Ovary (tissue), 7 donors: ENCODE measurements at regions not wholly inside any gene's neighbourhood (a gene's known extent, or its start where the extent isn't known, plus 50 kb on each side); places are given as distances from the start of the nearest gene placed in this dataset.
A peak's percentile ranks its signal among the peaks of the same experiment; 100 is the strongest.

ENCODE experiments used
- DNase-seq, 5 donors: peaks; one replicate each; pipeline ENCODE4 v3.0.0-alpha.2; 2019 to 2020
- H3K27ac ChIP-seq, 2 donors: fragments of 200-600 bp; one replicate each; pipeline versions ENCODE4 v1.5.1 to v1.8.0; 2019 to 2022
- H3K27me3 ChIP-seq: fragments of 200-600 bp; one replicate; pipeline ENCODE4 v1.8.0; 2022
- H3K36me3 ChIP-seq: fragments of 200-600 bp; sonication (generic); one replicate; pipeline ENCODE4 v1.5.1; 2019
- H3K4me1 ChIP-seq: one replicate; pipeline ENCODE4 v1.8.1; 2013; ENCODE audit warnings: mild to moderate bottlenecking, moderate library complexity; ENCODE audit not compliant: insufficient read depth
- H3K4me3 ChIP-seq: fragments of 200-600 bp; sonication (generic); one replicate; pipeline ENCODE4 v1.5.1; 2017
- H3K9me3 ChIP-seq, 2 donors: fragments of 200-600 bp in 1 of 2; sonication (generic) in 1 of 2; one replicate each; pipeline versions ENCODE4 v1.5.1 to v1.8.1; 2013 to 2019; ENCODE audit warnings: mild to moderate bottlenecking in 1 of 2, moderate library complexity in 1 of 2
- CTCF ChIP-seq, 3 donors: fragments of 450-650 bp in 2 of 3; fragments of 200-600 bp in 1 of 3; IDR thresholded peaks; one replicate each; pipeline versions ENCODE4 v1.5.1 to v1.8.0; 2016 to 2022; ENCODE audit warnings: antibody characterized with exemption in 3 of 3, mild to moderate bottlenecking in 1 of 3
- EP300 ChIP-seq: sonication (generic); formaldehyde crosslinking; IDR thresholded peaks from one replicate; pipeline ENCODE4 v1.6.1; 2017; ENCODE audit warnings: antibody characterized with exemption
- POLR2A ChIP-seq: fragments of 450-650 bp; IDR thresholded peaks from one replicate; pipeline ENCODE4 v1.6.1; 2017; ENCODE audit warnings: antibody characterized with exemption, mild to moderate bottlenecking, moderate library complexity
- WGBS, 3 donors: extraction: QIAGEN DNeasy Blood & Tissue Kit in 1 of 3; methylation state at CpG; one replicate each; pipeline versions ENCODE4 v1.1.5 to v1.1.7; 2013 to 2017; 5-methylcytosine and 5-hydroxymethylcytosine counted together
- intact Hi-C, 4 donors: fragments of 100-400 bp; cut with DNase I; formaldehyde crosslinking; loops; one replicate each; pipeline versions ENCODE4 v1.11.0 to v1.15.1; 2022 to 2023
- donor health status: DM: no; HTN: no; CAD: no; lungs with moderate emphysema.
- donor health status: DM: no; HTN: no; CAD: no.
- donor health status: Bipolar disorder and iron deficiency.
- donor health status: DM: no; HTN: no; CAD: no.
- donor health status: DM: yes; HTN: yes; CAD: no.

- WGBS, 3 donors: 50 to 77% (median 61%) methylated on average over 8 to 9 of the region's 9 CpGs
- no peak overlapping the region for H3K4me3 ChIP-seq
- intact Hi-C loops: no loop called here
- H3K4me1 ChIP-seq: peaks cover 2% of the 10 kb centered on the region
- DNase-seq: no peak
- TF ChIP-seq EP300: no peak
- no peak for TF ChIP-seq CTCF (IDR thresholded peaks at IDR 0.05)
- no peak for TF ChIP-seq POLR2A
- no peaks in the 10 kb centered on the region for H3K36me3 ChIP-seq
- H3K9me3 ChIP-seq: no peaks in the 10 kb centered on the region
- H3K27me3 ChIP-seq: no peaks in the 10 kb centered on the region
- H3K27ac ChIP-seq: no peak overlapping the region
Observed at GRCh38 chr2:9737053-9737875, 106.0 kb upstream of the TAF1B start.

GRCh38 chr2:9738062-9738461 lies 105.2 kb upstream of the TAF1B start:
- Histone ChIP-seq H3K4me1 (peaks cover 2% of the 10 kb centered on the region), H3K4me3 (no peak overlapping the region), H3K27ac (no peak overlapping the region), H3K9me3 (no peaks in the 10 kb centered on the region), H3K36me3 (no peaks in the 10 kb centered on the region), H3K27me3 (no peaks in the 10 kb centered on the region)
- WGBS, 3 donors: 73 to 84% (median 74%) methylated on average over 5 of the region's 5 CpGs
- no peak for DNase-seq
- TF ChIP-seq POLR2A (no peak), CTCF (IDR thresholded peaks at IDR 0.05) (no peak), EP300 (no peak)
- intact Hi-C loops: no loop called here

GRCh38 chr2:9738535-9739496 lies 104.5 kb upstream of the TAF1B start:
- intact Hi-C loops: no loop called here
- 38 to 41% (median 40%) methylated on average over 23 of the region's 23 CpGs for WGBS, 3 donors
- H3K9me3 ChIP-seq: no peaks in the 10 kb centered on the region
- H3K27ac ChIP-seq: no peak overlapping the region
- peak in 1 of 5 donors; percentile 54 for DNase-seq
- H3K4me1 ChIP-seq: peaks cover 2% of the 10 kb centered on the region
- H3K36me3 ChIP-seq: no peaks in the 10 kb centered on the region
- H3K27me3 ChIP-seq: no peaks in the 10 kb centered on the region
- peak overlapping the region; percentile 26 for H3K4me3 ChIP-seq
- TF ChIP-seq EP300 (no peak), CTCF (IDR thresholded peaks at IDR 0.05) (no peak), POLR2A (no peak)

- Histone ChIP-seq H3K9me3 (no peaks in the 10 kb centered on the region), H3K4me1 (peaks cover 2% of the 10 kb centered on the region), H3K27ac (no peak overlapping the region), H3K27me3 (no peaks in the 10 kb centered on the region), H3K4me3 (peak overlapping the region; percentile 26), H3K36me3 (no peaks in the 10 kb centered on the region)
- intact Hi-C loops: no loop called here
- no peak for TF ChIP-seq EP300
- TF ChIP-seq POLR2A: no peak
- no peak for TF ChIP-seq CTCF (IDR thresholded peaks at IDR 0.05)
- 10 to 44% (median 27%) methylated on average over 23 of the region's 23 CpGs for WGBS, 3 donors
- peak; percentile 22 to 68 (median 49) for DNase-seq
Observed at GRCh38 chr2:9739531-9739964, 103.7 kb upstream of the TAF1B start.
